NCI-H2227 (cell line): ENCODE measurements at regions not wholly inside any gene's neighbourhood (a gene's known extent, or its start where the extent isn't known, plus 50 kb on each side); places are given as distances from the start of the nearest gene placed in this dataset.

ENCODE experiments used
- DNase-seq: peaks from one replicate; lab custom pipeline; 2025; ENCODE audit not compliant: unreplicated experiment; lab: John Stamatoyannopoulos, UW

DNA sequence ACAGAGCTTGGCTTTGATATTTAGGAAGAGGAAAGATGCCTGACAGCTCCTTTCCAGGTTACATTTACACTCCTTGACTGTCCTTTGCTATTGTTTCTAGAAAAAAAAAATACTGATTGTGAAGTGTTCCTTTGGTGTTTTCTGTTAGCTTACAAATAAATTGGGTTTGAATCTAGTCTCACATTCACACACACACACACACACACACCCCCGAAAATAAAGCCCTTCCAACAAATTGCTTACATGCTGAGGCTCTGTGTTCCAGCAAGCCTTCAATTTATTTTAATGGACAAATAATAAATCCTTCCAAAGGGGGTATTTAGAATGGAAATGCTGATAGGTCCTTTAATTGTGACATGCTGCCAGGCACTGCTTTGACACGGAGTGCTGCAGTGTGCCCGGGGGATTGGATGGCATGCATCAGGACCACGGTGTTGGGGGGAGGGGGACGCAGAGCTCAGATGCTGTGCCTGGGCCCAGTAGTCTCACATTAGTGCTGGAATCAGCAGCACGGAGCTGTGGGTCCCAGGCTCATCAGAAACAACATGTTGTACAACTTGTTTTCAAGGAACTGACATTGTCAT, 199.9 kb downstream of the CD83 start:
- DNase-seq = peak; percentile 72

GRCh38 chr6:14320332-14320731, 202.8 kb downstream of the CD83 start:
- no peak for DNase-seq

DNA sequence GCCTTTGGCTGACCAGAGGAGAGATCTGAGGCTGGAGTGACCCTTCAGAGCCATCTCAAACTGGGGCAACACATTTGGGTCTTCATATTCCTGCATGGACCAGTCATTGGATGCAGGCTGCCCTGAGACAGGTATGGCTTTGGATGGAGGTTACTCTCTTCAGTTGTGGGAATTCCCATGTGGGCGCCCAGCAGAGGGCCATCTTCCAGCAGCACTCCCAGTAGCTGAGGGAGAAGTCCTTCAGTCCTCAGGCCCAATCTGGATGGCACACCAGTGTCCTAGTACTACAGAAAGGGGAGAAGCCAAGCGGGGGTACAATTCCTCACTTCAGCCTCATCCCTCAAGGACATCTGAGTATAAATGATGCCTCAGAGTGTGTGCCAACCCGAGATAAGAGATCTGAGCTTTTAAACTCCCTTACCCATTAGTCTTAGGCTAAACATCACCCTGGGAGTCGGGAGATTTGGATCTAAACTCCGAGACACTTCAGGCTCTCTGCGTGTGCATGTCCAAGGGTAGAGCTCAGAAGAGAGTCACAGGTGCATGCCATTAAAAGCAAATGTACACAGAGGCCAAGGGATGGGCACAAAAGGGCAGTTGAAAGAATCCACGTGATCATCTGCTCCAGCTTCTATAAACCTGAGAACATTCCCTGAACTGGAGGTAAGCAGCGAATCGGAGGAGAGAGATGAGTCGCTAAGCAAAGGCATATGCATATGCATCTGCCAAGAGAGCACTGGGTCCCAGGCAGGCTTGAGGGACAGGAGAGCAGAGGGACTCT, 204.6 kb downstream of the CD83 start:
- DNase-seq = no peak

DNA sequence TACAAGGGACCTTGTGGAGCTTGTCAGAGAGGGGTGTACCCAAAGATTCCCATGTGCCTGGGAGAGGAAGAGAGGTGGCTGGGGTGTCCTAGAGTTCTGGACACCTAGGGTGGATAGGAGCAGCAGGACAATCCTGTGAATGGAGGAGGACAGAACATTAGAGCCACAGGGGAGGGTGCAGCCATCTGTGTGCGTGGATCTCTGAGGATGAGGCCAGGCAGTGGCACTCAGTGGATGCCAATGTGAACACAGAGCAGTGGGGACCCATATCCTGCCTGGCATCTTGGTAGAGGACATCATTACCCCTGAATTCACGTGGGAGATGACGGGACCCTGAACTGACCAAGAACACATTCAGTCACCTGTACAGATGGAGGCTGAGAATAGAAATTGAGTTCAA, 205.3 kb downstream of the CD83 start:
- no peak for DNase-seq

DNA sequence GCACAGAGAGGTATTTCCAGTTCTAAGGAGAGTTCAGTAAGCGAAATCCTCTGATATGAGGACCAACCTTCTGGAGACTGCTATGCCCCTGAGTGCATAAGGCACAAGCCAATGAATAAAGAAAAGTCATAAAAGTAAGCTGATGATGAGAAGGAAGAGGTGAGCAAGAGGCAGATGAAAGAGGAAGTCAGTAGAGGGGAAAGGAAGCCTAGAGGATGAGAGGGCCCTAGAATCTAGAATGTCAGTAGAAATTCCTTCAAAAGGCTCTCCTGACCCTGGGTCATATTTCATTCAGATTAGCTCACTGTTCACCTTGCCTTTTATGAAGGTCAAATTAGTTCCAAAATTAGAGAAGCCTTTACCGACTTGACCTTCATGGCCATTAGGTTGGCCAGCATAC, 209.2 kb downstream of the CD83 start:
- no peak for DNase-seq

- no peak for DNase-seq
These were observed 210.6 kb downstream of the CD83 start for GRCh38 chr6:14328163-14328562.

DNA sequence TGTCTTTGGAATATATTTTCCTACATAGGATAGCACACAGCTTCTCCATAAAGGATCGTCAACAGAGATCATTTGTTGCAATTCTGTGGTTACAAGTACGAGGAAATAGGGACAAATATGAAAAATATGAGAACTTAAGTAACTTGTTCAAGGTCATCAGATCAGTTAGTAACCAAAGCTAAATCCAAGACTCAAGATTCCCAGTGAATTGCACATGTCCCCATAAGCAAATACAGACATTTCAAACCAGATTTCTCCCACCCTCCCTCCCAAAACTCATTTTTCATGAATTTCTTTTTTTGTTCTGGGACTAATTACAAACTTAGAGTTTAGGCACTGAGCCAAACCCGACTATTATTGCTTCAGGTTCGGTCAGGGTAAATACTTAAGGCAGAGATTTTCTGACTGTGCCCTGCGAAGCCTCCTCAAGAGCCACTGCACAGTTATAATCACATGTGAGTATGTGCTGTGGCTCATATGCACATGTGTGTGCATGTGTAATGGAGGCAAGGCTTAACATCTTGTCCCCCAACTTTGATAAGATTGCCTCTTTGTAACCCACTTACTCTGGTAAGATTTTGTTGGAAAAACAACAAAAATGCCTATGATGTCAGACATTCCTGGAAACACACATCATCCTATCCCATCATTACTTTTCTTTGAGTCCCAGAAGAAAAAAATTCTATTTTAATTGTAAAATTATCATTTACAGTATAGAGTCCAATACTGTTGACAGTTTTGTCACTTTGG, 216.2 kb downstream of the CD83 start:
- DNase-seq = no peak

DNA sequence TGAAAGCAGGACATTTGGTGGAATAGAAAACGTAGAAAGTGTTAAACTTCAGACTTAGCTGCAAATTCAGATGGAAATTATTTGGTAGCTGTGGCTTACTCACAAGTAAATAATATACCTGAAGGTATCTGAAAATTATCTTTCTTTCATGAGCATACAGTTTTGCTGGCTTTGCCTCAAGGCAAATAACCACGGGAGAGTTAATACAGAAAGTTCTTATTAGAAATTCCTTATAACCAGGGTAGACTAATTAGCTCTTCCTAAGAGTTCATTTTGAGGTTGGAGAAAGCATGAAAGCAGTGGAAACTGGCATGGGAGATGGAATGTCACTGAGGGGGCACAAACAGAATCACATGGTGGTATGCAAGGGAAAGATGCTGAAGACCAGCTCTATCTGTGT, 217.5 kb downstream of the CD83 start:
- no peak for DNase-seq

GRCh38 chr6:14337152-14337551, 219.6 kb downstream of the CD83 start:
- DNase-seq = no peak

- DNase-seq = no peak
These were observed 221.6 kb downstream of the CD83 start for GRCh38 chr6:14339172-14339571.

- DNase-seq = no peak
These were observed 222.4 kb downstream of the CD83 start for GRCh38 chr6:14339711-14340584.

DNA sequence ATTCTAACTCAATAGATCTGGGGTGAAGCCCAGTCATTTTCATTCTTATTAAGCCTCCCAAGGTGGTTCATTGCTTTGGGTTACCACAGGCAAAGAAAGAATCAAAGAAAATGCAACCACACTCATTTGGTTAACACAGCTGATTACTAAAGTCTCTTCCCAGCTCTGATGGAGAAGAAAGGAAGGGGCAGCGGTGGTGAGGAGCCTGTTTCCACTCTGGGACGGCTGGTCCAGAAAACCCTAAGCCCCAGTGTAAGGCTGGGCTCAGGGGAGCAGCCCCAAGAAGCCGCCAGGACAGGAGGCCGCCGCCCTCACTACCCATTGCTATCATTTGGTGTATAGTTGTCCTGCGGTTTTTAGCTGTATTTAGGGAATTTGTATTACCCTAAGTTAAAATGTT, 226.9 kb downstream of the CD83 start:
- no peak for DNase-seq

DNA sequence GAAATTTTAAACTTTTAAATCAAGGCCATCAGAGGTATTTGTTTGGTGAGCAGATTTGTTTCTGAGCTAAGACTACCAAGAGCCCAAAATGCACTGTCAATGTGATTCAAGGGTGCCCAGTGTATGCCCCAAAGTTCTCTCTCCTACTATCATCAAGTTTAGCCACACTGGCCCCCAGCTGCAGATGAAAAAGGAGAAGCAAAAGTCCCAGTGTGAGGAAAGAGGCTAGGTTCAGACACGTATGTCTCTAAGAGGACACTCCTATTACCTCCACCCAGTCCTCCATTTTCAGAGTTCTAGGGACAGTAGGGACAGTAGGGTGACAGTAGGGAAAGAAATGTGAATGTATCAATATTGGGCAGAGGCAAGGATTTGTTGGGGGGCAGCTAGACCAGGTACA, 230.8 kb downstream of the CD83 start:
- no peak for DNase-seq

GRCh38 chr6:14349507-14349906, 231.9 kb downstream of the CD83 start:
- DNase-seq = no peak

- no peak for DNase-seq
These were observed 232.6 kb downstream of the CD83 start for GRCh38 chr6:14350210-14350609.

- no peak for DNase-seq
These were observed 235.7 kb downstream of the CD83 start for GRCh38 chr6:14353281-14353680.

DNA sequence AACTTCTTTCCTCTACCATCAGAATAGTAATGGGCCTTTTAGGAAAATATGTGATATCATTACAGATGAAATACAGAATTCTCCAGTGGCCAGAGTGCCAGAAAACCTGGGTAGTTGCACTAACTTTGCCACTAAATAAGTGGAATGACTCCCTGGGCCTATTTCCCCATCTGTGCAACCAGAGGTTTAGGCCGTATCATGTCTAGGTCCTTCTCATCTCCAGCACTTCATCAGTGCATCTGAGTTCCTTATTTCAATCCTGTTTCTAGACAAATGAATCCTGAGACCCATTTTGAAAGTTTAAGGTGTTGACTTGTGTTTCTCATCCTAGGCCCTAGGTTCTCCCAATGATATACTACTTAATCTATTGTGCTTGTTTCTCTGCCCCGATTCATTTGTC, 236.2 kb downstream of the CD83 start:
- DNase-seq = no peak

GRCh38 chr6:14354919-14355572, 237.5 kb downstream of the CD83 start:
- DNase-seq = no peak

DNA sequence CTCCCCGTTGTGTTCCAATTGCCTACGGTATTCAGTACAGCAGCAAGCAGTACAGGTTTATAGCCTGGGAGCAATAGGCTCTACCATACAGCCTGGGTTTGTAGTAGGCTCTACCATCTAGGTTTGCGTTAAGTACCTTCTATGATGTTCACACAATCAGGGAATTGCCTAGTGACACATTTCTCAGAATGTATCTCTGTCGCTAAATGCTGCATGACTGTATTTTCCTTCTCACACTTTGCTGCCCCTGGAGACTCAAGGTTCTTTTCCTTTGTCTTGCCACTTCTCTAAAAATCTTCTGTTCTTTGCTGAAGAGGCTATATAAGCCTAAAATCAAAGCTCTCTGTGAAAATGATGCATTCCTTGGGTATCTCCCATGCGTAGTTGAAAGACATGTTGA, 241.9 kb downstream of the CD83 start:
- no peak for DNase-seq

GRCh38 chr6:14360565-14360964, 243.0 kb downstream of the CD83 start:
- DNase-seq = no peak

- DNase-seq = no peak
These were observed 243.7 kb downstream of the CD83 start for GRCh38 chr6:14361297-14361696.
